ENCODE measurements at regions not wholly inside any gene's neighbourhood (a gene's known extent, or its start where the extent isn't known, plus 50 kb on each side); places are given as distances from the start of the nearest gene placed in this dataset.

DNA sequence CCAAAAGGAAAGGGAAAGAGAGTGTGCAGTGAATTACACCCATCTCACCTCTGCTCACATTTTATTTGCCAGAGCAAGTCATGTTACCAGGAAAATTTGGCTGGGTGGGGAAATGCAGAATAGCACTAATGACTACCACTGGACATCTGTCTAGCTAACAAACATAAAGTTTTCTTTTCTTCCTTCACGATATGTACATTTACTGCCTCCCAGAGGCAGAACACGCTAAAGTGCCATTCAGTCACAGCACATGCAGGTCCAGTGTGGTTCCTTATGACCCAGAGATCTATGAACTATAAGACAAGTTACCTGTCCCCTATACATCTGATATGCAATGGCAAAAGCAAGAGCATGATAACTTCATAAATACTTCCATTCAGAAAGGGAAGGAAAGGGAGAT is 194.1 kb downstream of the OGFRL1 start:
- TF ChIP-seq, protein P1, sequence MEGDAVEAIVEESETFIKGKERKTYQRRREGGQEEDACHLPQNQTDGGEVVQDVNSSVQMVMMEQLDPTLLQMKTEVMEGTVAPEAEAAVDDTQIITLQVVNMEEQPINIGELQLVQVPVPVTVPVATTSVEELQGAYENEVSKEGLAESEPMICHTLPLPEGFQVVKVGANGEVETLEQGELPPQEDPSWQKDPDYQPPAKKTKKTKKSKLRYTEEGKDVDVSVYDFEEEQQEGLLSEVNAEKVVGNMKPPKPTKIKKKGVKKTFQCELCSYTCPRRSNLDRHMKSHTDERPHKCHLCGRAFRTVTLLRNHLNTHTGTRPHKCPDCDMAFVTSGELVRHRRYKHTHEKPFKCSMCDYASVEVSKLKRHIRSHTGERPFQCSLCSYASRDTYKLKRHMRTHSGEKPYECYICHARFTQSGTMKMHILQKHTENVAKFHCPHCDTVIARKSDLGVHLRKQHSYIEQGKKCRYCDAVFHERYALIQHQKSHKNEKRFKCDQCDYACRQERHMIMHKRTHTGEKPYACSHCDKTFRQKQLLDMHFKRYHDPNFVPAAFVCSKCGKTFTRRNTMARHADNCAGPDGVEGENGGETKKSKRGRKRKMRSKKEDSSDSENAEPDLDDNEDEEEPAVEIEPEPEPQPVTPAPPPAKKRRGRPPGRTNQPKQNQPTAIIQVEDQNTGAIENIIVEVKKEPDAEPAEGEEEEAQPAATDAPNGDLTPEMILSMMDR (IDR thresholded peaks at IDR 0.05; ENCODE audit: low read depth, low read length): peak; percentile 53
- TF ChIP-seq EZH2phosphoT487 (IDR thresholded peaks at IDR 0.05; ENCODE audit: low read depth): no peak
